Smooth muscle cell (in vitro differentiated cells): ENCODE measurements at regions not wholly inside any gene's neighbourhood (a gene's known extent, or its start where the extent isn't known, plus 50 kb on each side); places are given as distances from the start of the nearest gene placed in this dataset.

Source experiments
- DNase-seq: peaks from one replicate; lab custom pipeline; 2025; ENCODE audit not compliant: unreplicated experiment; lab: John Stamatoyannopoulos, UW
- H2AFZ ChIP-seq: fragments of 200-600 bp; sonication (generic); 2 replicates; pipeline ENCODE4 v1.6.0; 2016; ENCODE audit warnings: antibody characterized with exemption, low read depth, mild to moderate bottlenecking
- H3F3A ChIP-seq: fragments of 200-600 bp; sonication (generic); 2 replicates; pipeline ENCODE4 v1.6.0; 2017; ENCODE audit warnings: antibody characterized with exemption, low read depth
- H3K27ac ChIP-seq: fragments of 200-600 bp; sonication (generic); 2 replicates; pipeline ENCODE4 v1.5.1; 2016; ENCODE audit warnings: low read depth, mild to moderate bottlenecking
- H3K27me3 ChIP-seq: fragments of 200-600 bp; sonication (generic); 2 replicates; pipeline ENCODE4 v1.6.1; 2016; ENCODE audit warnings: low read depth, mild to moderate bottlenecking
- H3K36me3 ChIP-seq: fragments of 200-600 bp; sonication (generic); 2 replicates; pipeline ENCODE4 v1.5.1; 2016; ENCODE audit warnings: low read depth
- H3K4me1 ChIP-seq: fragments of 200-600 bp; sonication (generic); 2 replicates; pipeline ENCODE4 v1.5.1; 2016; ENCODE audit warnings: low read depth
- H3K4me2 ChIP-seq: fragments of 200-600 bp; sonication (generic); 2 replicates; pipeline ENCODE4 v1.6.0; 2016; ENCODE audit warnings: mild to moderate bottlenecking
- H3K4me3 ChIP-seq: fragments of 200-600 bp; sonication (generic); 2 replicates; pipeline ENCODE4 v1.5.1; 2016; ENCODE audit warnings: mild to moderate bottlenecking
- H3K79me2 ChIP-seq: fragments of 200-600 bp; sonication (generic); 2 replicates; pipeline ENCODE4 v1.6.0; 2016; ENCODE audit warnings: low read depth, mild to moderate bottlenecking
- H3K9ac ChIP-seq: fragments of 200-600 bp; sonication (generic); 2 replicates; pipeline ENCODE4 v1.6.0; 2016; ENCODE audit warnings: low read depth
- H3K9me3 ChIP-seq: fragments of 200-600 bp; sonication (generic); replicated peaks from 2 replicates; pipeline ENCODE4 v1.5.1; 2016; ENCODE audit warnings: low read depth
- H4K20me1 ChIP-seq: fragments of 200-600 bp; sonication (generic); 2 replicates; pipeline ENCODE4 v1.6.0; 2016; ENCODE audit warnings: low read depth
- CTCF ChIP-seq: fragments of 200-600 bp; sonication (generic); IDR thresholded peaks from 2 replicates; pipeline ENCODE4 v1.5.1; 2017; ENCODE audit warnings: borderline replicate concordance, mild to moderate bottlenecking, antibody characterized with exemption; ENCODE audit not compliant: insufficient read depth, poor library complexity, severe bottlenecking
- WGBS: methylation state at CpG from one replicate; pipeline ENCODE4 v1.1.7; 2016; ENCODE audit warnings: low lambda C conversion rate; 5-methylcytosine and 5-hydroxymethylcytosine counted together

GRCh38 chr4:181659202-181659601 is 584.0 kb upstream of the TENM3 start:
- WGBS: 95% methylated on average over 3 of the region's 3 CpGs
- no peaks in the 10 kb centered on the region for H3K79me2 ChIP-seq
- no peak for DNase-seq
- H3K9ac ChIP-seq: no peak overlapping the region
- no peaks in the 10 kb centered on the region for H3K36me3 ChIP-seq
- no peaks in the 10 kb centered on the region for H3K9me3 ChIP-seq
- H3K4me2 ChIP-seq: no peak overlapping the region
- H3K27ac ChIP-seq: no peak overlapping the region
- H3F3A ChIP-seq: no peaks in the 10 kb centered on the region
- no peak overlapping the region for H2AFZ ChIP-seq
- H4K20me1 ChIP-seq: no peaks in the 10 kb centered on the region
- TF ChIP-seq CTCF: no peak
- no peak overlapping the region for H3K4me3 ChIP-seq
- no peaks in the 10 kb centered on the region for H3K27me3 ChIP-seq
- H3K4me1 ChIP-seq: no peaks in the 10 kb centered on the region

GRCh38 chr4:181659876-181660275 is 583.3 kb upstream of the TENM3 start:
- Histone ChIP-seq H3K36me3 (no peaks in the 10 kb centered on the region), H4K20me1 (no peaks in the 10 kb centered on the region), H3K9me3 (no peaks in the 10 kb centered on the region), H2AFZ (no peak overlapping the region), H3K27me3 (no peaks in the 10 kb centered on the region), H3K4me2 (no peak overlapping the region), H3K4me3 (no peak overlapping the region), H3K4me1 (no peaks in the 10 kb centered on the region), H3K27ac (no peak overlapping the region), H3F3A (no peaks in the 10 kb centered on the region), H3K79me2 (no peaks in the 10 kb centered on the region), H3K9ac (no peak overlapping the region)
- 88% methylated on average over 6 of the region's 6 CpGs for WGBS
- DNase-seq: no peak
- TF ChIP-seq CTCF: no peak

GRCh38 chr4:181661090-181661489 is 582.1 kb upstream of the TENM3 start:
- Histone ChIP-seq H3K9ac (no peak overlapping the region), H3K27me3 (no peaks in the 10 kb centered on the region), H3K9me3 (no peaks in the 10 kb centered on the region), H3K4me1 (no peaks in the 10 kb centered on the region), H3K36me3 (no peaks in the 10 kb centered on the region), H3K27ac (peak overlapping the region; percentile 36), H3K4me2 (peak overlapping the region; percentile 16), H3K79me2 (no peaks in the 10 kb centered on the region), H3F3A (no peaks in the 10 kb centered on the region), H2AFZ (no peak overlapping the region), H3K4me3 (no peak overlapping the region), H4K20me1 (no peaks in the 10 kb centered on the region)
- TF ChIP-seq CTCF: no peak
- WGBS: 50% methylated on average over 4 of the region's 4 CpGs
- no peak for DNase-seq

GRCh38 chr4:181661923-181662322 is 581.3 kb upstream of the TENM3 start:
- Histone ChIP-seq H3K4me3 (no peak overlapping the region), H3K4me2 (peak overlapping the region; percentile 16), H3K27me3 (no peaks in the 10 kb centered on the region), H3K9ac (no peak overlapping the region), H3F3A (no peaks in the 10 kb centered on the region), H2AFZ (no peak overlapping the region), H3K36me3 (no peaks in the 10 kb centered on the region), H3K9me3 (no peaks in the 10 kb centered on the region), H4K20me1 (no peaks in the 10 kb centered on the region), H3K79me2 (no peaks in the 10 kb centered on the region), H3K27ac (peak overlapping the region; percentile 36), H3K4me1 (no peaks in the 10 kb centered on the region)
- 54% methylated on average over 2 of the region's 2 CpGs for WGBS
- TF ChIP-seq CTCF: no peak
- no peak for DNase-seq
